DMS53 treated with DMSO at 0.1 percent for 48 hours (cell line): ENCODE measurements at regions not wholly inside any gene's neighbourhood (a gene's known extent, or its start where the extent isn't known, plus 50 kb on each side); places are given as distances from the start of the nearest gene placed in this dataset.
"Not testable (repeated sequence)": the region's sequence is repeated elsewhere in the genome, so short reads cannot be mapped to it uniquely, and the experiment has no call there.

ENCODE experiments used
- DNase-seq: peaks from one replicate; lab custom pipeline; 2025; ENCODE audit not compliant: unreplicated experiment; lab: John Stamatoyannopoulos, UW

DNA sequence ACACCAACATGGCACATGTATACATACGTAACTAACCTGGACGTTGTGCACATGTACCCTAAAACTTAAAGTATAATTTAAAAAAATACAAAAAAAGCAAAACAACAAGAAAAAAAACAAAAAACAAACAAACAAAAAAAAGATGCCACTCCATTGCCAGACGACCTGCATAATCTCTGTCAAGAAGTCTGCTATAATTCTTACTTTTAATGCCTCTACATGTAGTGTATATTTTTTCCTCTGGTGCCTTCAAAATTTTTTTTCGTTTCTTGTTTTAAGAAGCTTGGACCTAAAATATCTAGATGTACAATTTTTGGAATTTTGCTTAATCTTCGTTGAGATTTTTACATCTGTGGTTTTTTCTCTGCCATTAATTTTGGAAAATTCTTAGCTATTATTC lies 235.6 kb upstream of the ZNF521 start:
- no peak for DNase-seq

DNA sequence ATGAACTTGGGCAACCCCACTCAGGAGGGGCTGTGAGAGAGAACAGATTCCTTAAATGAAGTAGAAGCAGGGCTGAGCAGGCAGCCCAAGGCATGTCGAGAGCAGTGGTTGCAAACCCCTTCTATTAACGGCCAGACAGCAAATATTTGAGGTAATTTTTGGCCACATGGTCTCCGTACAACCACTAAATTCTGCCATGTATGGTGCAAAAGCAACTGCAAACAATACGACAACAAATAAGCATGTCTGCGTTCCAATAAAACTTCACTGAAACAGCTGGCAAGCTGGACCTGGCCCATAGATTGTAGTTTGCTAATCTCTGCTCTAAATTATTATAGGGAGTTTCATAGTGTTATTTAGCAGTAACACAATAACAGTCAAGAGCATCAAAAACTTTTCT lies 217.0 kb upstream of the ZNF521 start:
- no peak for DNase-seq

DNA sequence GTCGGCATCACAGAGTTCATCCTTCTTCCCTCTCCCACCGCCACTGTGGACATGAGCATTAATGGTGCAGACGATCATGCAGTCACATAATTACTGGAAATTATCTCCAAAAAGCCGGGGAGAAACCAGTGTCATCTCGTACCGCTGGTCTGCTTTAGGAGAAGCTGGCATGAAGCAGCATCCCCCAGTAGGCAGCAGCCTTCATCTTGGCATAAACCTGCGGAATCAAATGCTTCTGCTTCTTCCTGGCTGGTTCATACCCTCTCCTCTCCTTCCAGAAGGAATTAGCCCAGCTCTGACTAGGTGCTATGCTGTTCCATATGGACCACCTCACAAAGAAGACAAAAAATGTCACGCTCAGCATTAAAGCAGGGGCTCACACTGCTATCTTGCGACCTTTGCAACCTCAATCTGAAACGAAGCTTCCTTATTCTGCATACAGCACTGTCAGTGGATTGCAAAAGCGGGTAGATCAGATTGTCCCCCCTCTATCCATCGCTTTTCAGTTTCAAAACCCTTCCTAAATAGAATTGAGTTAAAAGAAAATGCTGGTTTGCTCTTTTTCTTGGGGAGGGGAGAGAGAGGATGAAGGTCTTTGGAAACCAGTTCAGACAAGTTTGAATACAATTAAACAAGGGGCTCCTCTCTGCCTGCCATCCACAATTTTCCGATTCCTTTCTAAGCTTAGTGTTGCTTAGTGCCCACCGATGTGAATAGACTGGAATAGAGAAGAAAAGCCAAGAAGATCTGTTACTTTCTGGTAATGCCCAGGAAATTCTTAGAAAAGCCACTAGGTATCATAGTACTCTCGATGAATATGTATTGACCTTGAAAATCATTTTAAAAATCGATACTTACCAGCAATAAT lies 212.1 kb upstream of the ZNF521 start:
- no peak for DNase-seq

DNA sequence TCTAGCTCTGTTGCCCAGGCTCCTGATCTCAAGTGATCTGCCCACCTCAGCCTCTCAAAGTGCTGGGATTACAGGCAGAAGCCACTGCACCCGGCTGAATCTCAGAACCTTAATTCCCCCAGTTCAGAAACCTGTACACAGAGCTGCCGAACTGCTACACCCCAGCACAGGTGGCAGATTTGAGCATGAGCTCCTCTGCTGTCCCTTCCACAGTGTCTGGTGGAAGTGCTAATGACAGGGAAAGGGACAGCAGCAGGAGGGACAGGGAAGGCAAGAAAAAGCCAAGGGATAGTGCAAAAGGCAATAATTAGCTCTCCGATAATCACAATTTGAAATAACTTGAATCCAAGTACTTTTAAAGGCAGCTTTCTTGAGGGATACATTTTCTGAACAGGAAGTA lies 211.4 kb upstream of the ZNF521 start:
- DNase-seq, result no peak

DNA sequence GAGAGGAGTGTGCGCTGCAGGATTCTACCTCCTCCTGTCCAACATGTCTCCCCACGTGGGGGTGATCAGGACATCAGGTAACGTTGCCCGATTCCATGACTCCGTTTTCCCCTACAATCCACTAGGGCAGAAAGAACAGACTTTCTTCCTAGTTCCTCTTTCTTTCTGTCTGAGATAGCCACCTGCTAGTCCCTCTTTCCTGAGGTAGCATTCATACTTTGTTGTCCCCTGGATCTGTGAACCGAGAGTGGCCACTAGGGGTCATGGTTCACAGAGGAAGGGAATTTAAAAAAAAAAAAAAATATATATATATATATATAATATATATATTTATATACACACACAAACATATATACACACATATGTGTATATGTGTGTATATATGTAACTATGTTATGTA lies 210.0 kb upstream of the ZNF521 start:
- DNase-seq, result no peak

GRCh38 chr18:25560369-25560768 lies 208.4 kb upstream of the ZNF521 start:
- no peak for DNase-seq

GRCh38 chr18:25557011-25557410 lies 205.0 kb upstream of the ZNF521 start:
- no peak for DNase-seq

GRCh38 chr18:25553631-25554263 lies 201.8 kb upstream of the ZNF521 start:
- no peak for DNase-seq

DNA sequence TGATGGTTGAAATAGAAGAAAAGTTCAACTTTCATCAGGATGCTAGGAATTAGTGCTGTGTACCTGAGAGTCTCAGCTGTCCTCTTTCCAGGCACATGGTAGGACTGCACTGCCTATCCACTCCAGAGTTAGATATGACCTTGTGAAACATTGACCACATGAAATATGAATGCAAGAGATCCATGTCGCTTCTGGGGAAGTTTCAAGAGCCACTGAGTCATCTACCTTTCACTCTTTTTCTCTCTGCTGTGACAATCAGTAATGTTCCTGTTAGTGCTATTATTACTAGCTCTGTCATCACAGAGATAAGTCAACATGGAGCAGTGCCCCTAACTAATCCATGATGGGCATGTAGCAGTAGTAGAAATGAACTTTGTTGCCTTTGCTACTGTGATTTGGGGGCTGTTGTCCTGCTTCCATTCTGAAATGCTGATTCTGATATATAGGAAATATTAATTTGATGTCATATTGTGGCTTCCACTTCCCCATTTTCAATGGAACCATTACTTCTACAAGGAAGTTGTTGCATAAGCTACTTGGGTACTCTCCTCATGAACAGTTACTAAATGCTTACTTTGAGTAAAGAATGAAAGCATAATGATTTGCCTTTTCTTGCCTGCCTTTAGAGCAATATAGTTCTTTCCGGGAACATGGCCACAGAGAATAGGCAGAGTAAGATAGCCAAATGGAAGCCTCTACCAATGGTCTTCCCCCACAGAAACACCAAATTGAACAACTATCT lies 192.8 kb upstream of the ZNF521 start:
- no peak for DNase-seq

DNA sequence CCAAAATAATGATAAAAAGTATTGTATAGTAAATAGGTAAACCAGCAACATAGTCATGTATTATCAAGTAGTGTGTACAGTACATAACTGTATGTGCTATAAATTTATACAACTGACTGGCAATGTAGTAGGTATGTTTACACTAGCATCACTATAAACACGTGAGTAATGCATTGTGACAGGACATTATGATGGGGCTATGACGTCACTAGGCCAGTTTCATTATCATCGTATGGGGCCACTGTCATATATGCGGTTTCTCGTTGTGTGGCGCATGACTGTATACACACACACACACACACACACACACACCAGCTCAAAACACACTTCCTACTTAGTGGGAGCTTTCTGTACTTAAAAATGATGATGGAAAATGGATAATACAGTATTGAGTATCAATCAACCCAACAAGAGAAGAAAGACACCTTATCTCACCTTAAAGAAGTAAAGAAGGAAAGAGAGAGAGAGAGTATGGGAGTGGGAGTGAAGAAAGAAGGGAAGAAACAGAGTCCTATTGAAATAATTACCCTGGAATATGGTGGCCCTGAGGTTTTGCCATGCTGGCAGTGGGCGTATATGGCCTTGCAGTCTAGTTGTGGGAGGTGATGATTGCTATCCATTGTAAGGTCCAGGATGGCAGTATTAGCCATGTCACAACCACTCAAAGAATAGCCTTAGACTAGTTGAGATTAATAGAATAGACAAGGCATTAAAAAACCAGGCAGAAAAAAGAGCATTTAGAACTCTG lies 186.4 kb upstream of the ZNF521 start:
- DNase-seq, result no peak

GRCh38 chr18:25535495-25535894 lies 183.5 kb upstream of the ZNF521 start:
- no peak for DNase-seq

DNA sequence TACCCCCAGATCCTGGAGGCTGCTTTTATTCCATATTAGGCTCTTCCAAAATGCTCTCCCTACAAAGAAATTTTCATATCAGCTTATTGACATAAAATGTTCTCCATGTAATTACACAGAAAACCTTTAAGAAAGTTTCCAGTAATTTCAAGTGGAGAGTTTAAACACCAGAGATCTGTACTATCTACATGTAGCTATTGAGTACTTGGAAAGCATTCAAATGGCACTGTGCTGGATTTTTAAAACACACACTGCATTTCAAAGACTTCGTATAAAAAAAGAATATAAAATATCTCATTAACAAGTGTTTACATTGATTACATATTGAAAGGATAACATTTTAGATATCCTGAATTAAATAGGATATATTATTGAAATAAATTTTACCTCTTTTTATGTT lies 182.4 kb upstream of the ZNF521 start:
- DNase-seq, result no peak

GRCh38 chr18:25533218-25533617 lies 181.3 kb upstream of the ZNF521 start:
- no peak for DNase-seq

GRCh38 chr18:25531207-25531606 lies 179.2 kb upstream of the ZNF521 start:
- DNase-seq, result no peak

- not testable (repeated sequence) for DNase-seq
These were observed 173.8 kb upstream of the ZNF521 start for GRCh38 chr18:25525789-25526188.

DNA sequence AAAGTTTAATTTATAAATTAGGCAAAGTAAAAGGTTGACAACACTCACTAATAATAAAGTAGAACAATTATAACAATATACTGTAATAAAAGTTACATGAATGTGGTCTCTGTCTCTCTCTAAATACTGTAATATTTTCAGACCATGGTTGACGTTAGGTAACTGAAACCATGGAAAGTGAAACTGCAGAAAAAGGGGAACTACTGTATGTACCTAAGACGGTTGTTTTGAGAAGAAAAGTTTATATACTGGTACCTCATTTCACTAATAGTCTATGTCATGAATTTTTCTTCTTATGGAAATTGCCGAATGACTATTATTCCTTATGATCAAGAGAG lies 166.7 kb upstream of the ZNF521 start:
- no peak for DNase-seq

DNA sequence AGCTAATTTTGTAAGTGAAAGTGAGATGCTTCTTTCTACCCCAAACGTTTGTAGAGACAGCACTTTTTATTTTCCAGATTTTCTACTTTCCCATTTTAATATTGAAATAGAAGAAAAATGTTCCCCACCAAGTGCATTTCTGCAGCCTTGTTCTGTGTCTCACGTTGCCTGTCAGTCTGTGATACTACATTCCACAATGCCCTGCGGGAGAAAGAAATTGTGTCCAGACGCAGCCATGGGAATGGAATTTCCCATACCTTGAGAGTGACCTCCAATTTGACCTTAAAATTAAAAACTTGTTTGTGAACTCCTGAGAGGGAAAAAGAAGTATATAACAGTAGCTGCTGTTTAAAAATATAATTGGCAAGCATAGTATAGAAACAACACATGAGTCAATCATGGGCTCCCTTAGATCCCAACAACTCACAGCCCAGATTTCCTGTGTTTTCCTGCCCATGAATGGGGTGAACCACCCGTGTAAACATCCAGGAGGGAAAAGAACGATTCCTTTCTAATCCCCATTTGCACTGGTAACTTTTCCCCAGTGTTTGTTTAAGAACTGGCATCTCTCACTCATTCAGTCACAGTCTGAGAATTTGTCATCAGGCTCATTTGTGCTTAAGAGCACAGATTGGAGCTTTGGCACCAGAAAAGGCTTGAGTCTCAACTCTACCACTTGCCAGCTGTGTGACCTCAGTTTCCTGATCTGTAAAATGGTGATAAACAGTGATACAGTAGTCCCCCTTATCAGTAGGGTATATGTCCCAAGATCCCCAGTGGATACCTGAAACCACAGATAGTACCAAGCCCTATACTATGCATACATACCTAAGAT lies 166.1 kb upstream of the ZNF521 start:
- DNase-seq, result peak; percentile 9

DNA sequence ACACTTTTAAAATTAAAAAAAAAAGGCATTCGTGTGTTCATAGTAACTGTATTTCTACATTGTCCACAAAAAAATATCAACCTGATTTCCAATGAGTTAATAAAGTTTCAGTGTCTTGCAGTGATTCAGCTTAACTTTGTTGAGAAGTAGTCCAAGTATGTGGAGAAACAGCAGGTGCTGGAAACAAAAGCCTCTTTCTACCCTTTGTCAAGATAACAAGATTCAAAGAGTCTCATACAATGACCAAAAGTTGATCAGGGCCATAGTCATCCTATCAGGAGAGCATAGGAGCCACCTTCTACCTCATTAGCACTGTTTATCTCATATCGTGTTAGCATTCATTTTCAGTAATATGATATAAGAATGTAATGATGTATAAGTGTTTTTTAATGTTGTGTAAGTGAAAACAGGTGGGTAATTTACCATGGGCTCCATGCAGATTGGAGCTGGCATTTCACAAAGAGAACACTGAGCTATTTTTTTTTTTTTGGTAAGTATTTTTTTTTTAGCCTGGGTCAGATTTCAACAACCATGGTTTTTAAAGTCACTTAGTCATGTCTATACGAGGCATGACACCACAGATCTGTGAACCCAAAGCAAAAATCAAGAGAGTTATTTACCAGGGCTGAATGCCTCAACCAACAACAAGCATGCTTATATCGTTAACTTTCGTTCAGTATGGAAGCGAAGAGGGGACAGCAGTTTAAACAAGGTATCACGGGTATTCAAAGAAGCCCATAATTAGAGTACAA lies 165.0 kb upstream of the ZNF521 start:
- DNase-seq, result no peak

GRCh38 chr18:25516121-25516520 lies 164.2 kb upstream of the ZNF521 start:
- DNase-seq, result peak; percentile 28

- DNase-seq, result no peak
These were observed 158.1 kb upstream of the ZNF521 start for GRCh38 chr18:25510096-25510495.
